Stomach (tissue), 4 donors: ENCODE measurements at regions not wholly inside any gene's neighbourhood (a gene's known extent, or its start where the extent isn't known, plus 50 kb on each side); places are given as distances from the start of the nearest gene placed in this dataset.

Experiments used
- CTCF ChIP-seq, 7 experiments: fragments of 450-650 bp in 4 of 7; fragments of 200-600 bp in 3 of 7; sonication (generic) in 3 of 7; IDR thresholded peaks; one replicate each; pipeline ENCODE4 v1.5.1; 2016 to 2019; ENCODE audit warnings: antibody characterized with exemption in 7 of 7, control low read depth in 2 of 7, mild to moderate bottlenecking in 1 of 7
- POLR2A ChIP-seq, 4 donors: fragments of 450-650 bp; IDR thresholded peaks; one replicate each; pipeline ENCODE4 v1.6.1; 2016; ENCODE audit warnings: antibody characterized with exemption in 4 of 4, control low read depth in 2 of 4, mild to moderate bottlenecking in 1 of 4, moderate library complexity in 1 of 4

- TF ChIP-seq POLR2A (IDR thresholded peaks at IDR 0.05) (no peak), CTCF (IDR thresholded peaks at IDR 0.05) (no peak)
Measured at GRCh38 chr13:70448820-70449219, 340.6 kb upstream of the KLHL1 start.
